ENCODE measurements at regions not wholly inside any gene's neighbourhood (a gene's known extent, or its start where the extent isn't known, plus 50 kb on each side); places are given as distances from the start of the nearest gene placed in this dataset.

GRCh38 chr20:40489886-40490285, 199.2 kb downstream of the MAFB start:
- H3K9me3 Mint-ChIP-seq, result peaks cover 0 to 5% (median 0%) of the 10 kb centered on the region in 6 donors
- peaks cover 0 to 14% (median 1%) of the 10 kb centered on the region in 3 donors for H3K27me3 Mint-ChIP-seq (ENCODE audit: low read depth in 3 of 3)
- H3K27ac Mint-ChIP-seq, result no peak overlapping the region
- no peak overlapping the region for H3K4me3 Mint-ChIP-seq
- DNase-seq, result no peak
- H3K4me1 Mint-ChIP-seq, result no peaks in the 10 kb centered on the region
- no peaks in the 10 kb centered on the region for H3K36me3 Mint-ChIP-seq

- Mint-ChIP-seq H3K27ac (no peak overlapping the region), H3K36me3 (no peaks in the 10 kb centered on the region), H3K27me3 (ENCODE audit: low read depth in 3 of 3) (peaks cover 0 to 11% (median 6%) of the 10 kb centered on the region in 3 donors), H3K9me3 (peaks cover 0 to 5% (median 0%) of the 10 kb centered on the region in 6 donors), H3K4me1 (no peaks in the 10 kb centered on the region), H3K4me3 (no peak overlapping the region)
- no peak for DNase-seq
Measured at GRCh38 chr20:40488401-40488800, 200.6 kb downstream of the MAFB start.

- Mint-ChIP-seq H3K4me1 (no peaks in the 10 kb centered on the region), H3K4me3 (no peak overlapping the region), H3K9me3 (peaks cover 0 to 5% (median 0%) of the 10 kb centered on the region in 6 donors), H3K27ac (no peak overlapping the region), H3K27me3 (ENCODE audit: low read depth in 3 of 3) (peaks cover 6 to 11% (median 8%) of the 10 kb centered on the region in 3 donors), H3K36me3 (no peaks in the 10 kb centered on the region)
- DNase-seq, result no peak
Measured at GRCh38 chr20:40486297-40486696, 202.7 kb downstream of the MAFB start.

GRCh38 chr20:40481743-40482458, 207.1 kb downstream of the MAFB start:
- Mint-ChIP-seq H3K4me3 (no peak overlapping the region), H3K9me3 (peaks cover 0 to 4% (median 0%) of the 10 kb centered on the region in 6 donors), H3K36me3 (no peaks in the 10 kb centered on the region), H3K4me1 (no peaks in the 10 kb centered on the region), H3K27ac (no peak overlapping the region), H3K27me3 (ENCODE audit: low read depth in 3 of 3) (peaks cover 5 to 8% (median 6%) of the 10 kb centered on the region in 3 donors)
- DNase-seq, result no peak

- Mint-ChIP-seq H3K36me3 (no peaks in the 10 kb centered on the region), H3K4me3 (no peak overlapping the region), H3K4me1 (no peaks in the 10 kb centered on the region), H3K9me3 (peaks cover 0 to 4% (median 0%) of the 10 kb centered on the region in 6 donors), H3K27me3 (ENCODE audit: low read depth in 3 of 3) (peaks cover 4 to 11% (median 6%) of the 10 kb centered on the region in 3 donors), H3K27ac (no peak overlapping the region)
- no peak for DNase-seq
Measured at GRCh38 chr20:40481337-40481736, 207.7 kb downstream of the MAFB start.

- Mint-ChIP-seq H3K27me3 (ENCODE audit: low read depth in 3 of 3) (peaks cover 2 to 10% (median 2%) of the 10 kb centered on the region in 3 donors), H3K9me3 (peaks cover 0 to 1% (median 0%) of the 10 kb centered on the region in 6 donors), H3K27ac (no peak overlapping the region), H3K36me3 (no peaks in the 10 kb centered on the region), H3K4me3 (no peak overlapping the region), H3K4me1 (no peaks in the 10 kb centered on the region)
- DNase-seq, result no peak
Measured at GRCh38 chr20:40477805-40478204, 211.2 kb downstream of the MAFB start.

- peaks cover 0 to 1% (median 0%) of the 10 kb centered on the region in 6 donors for H3K9me3 Mint-ChIP-seq
- H3K27ac Mint-ChIP-seq, result no peak overlapping the region
- DNase-seq, result no peak
- H3K27me3 Mint-ChIP-seq (ENCODE audit: low read depth in 3 of 3), result peaks cover 2 to 7% (median 2%) of the 10 kb centered on the region in 3 donors
- no peak overlapping the region for H3K4me3 Mint-ChIP-seq
- H3K4me1 Mint-ChIP-seq, result no peaks in the 10 kb centered on the region
- no peaks in the 10 kb centered on the region for H3K36me3 Mint-ChIP-seq
Measured at GRCh38 chr20:40476461-40476860, 212.6 kb downstream of the MAFB start.

- no peak overlapping the region for H3K27ac Mint-ChIP-seq
- H3K9me3 Mint-ChIP-seq, result peaks cover 0 to 1% (median 0%) of the 10 kb centered on the region in 6 donors
- H3K4me3 Mint-ChIP-seq, result no peak overlapping the region
- H3K36me3 Mint-ChIP-seq, result no peaks in the 10 kb centered on the region
- no peak for DNase-seq
- no peaks in the 10 kb centered on the region for H3K4me1 Mint-ChIP-seq
- peaks cover 0 to 7% (median 4%) of the 10 kb centered on the region in 3 donors for H3K27me3 Mint-ChIP-seq (ENCODE audit: low read depth in 3 of 3)
Measured at GRCh38 chr20:40472905-40473304, 216.1 kb downstream of the MAFB start.

- Mint-ChIP-seq H3K27me3 (ENCODE audit: low read depth in 3 of 3) (peaks cover 0 to 7% (median 2%) of the 10 kb centered on the region in 3 donors), H3K9me3 (no peaks in the 10 kb centered on the region), H3K4me3 (no peak overlapping the region), H3K27ac (no peak overlapping the region), H3K4me1 (no peaks in the 10 kb centered on the region), H3K36me3 (no peaks in the 10 kb centered on the region)
- DNase-seq, result no peak
Measured at GRCh38 chr20:40471261-40471629, 217.8 kb downstream of the MAFB start.

- peaks cover 0 to 7% (median 2%) of the 10 kb centered on the region in 3 donors for H3K27me3 Mint-ChIP-seq (ENCODE audit: low read depth in 3 of 3)
- DNase-seq, result no peak
- H3K27ac Mint-ChIP-seq, result no peak overlapping the region
- no peaks in the 10 kb centered on the region for H3K36me3 Mint-ChIP-seq
- H3K9me3 Mint-ChIP-seq, result no peaks in the 10 kb centered on the region
- H3K4me3 Mint-ChIP-seq, result no peak overlapping the region
- H3K4me1 Mint-ChIP-seq, result no peaks in the 10 kb centered on the region
Measured at GRCh38 chr20:40470445-40471260, 218.4 kb downstream of the MAFB start.

- Mint-ChIP-seq H3K4me3 (no peak overlapping the region), H3K4me1 (no peaks in the 10 kb centered on the region), H3K27me3 (ENCODE audit: low read depth in 3 of 3) (peaks cover 2 to 4% (median 2%) of the 10 kb centered on the region in 3 donors), H3K36me3 (no peaks in the 10 kb centered on the region), H3K27ac (no peak overlapping the region), H3K9me3 (no peaks in the 10 kb centered on the region)
- DNase-seq, result no peak
Measured at GRCh38 chr20:40468759-40469158, 220.3 kb downstream of the MAFB start.

GRCh38 chr20:40467703-40468411, 221.2 kb downstream of the MAFB start:
- Mint-ChIP-seq H3K27me3 (ENCODE audit: low read depth in 3 of 3) (peaks cover 2 to 4% (median 2%) of the 10 kb centered on the region in 3 donors), H3K4me1 (no peaks in the 10 kb centered on the region), H3K36me3 (no peaks in the 10 kb centered on the region), H3K9me3 (no peaks in the 10 kb centered on the region), H3K27ac (no peak overlapping the region), H3K4me3 (no peak overlapping the region)
- no peak for DNase-seq

GRCh38 chr20:40467067-40467466, 222.0 kb downstream of the MAFB start:
- Mint-ChIP-seq H3K36me3 (no peaks in the 10 kb centered on the region), H3K9me3 (no peaks in the 10 kb centered on the region), H3K27me3 (ENCODE audit: low read depth in 3 of 3) (peaks cover 2 to 4% (median 2%) of the 10 kb centered on the region in 3 donors), H3K4me3 (no peak overlapping the region), H3K27ac (no peak overlapping the region), H3K4me1 (no peaks in the 10 kb centered on the region)
- DNase-seq, result no peak

GRCh38 chr20:40464731-40465208, 224.3 kb downstream of the MAFB start:
- Mint-ChIP-seq H3K9me3 (no peaks in the 10 kb centered on the region), H3K36me3 (no peaks in the 10 kb centered on the region), H3K27ac (no peak overlapping the region), H3K4me3 (no peak overlapping the region), H3K4me1 (no peaks in the 10 kb centered on the region), H3K27me3 (ENCODE audit: low read depth in 3 of 3) (peaks cover 0 to 7% (median 2%) of the 10 kb centered on the region in 3 donors)
- DNase-seq, result no peak
